ENCODE measurements at regions not wholly inside any gene's neighbourhood (a gene's known extent, or its start where the extent isn't known, plus 50 kb on each side); places are given as distances from the start of the nearest gene placed in this dataset.

- ChIA-PET CTCF (no interaction called here), POLR2A (no interaction called here)
- no peak for TF ChIP-seq CTCF (IDR thresholded peaks at IDR 0.05; ENCODE audit: unreplicated experiment)
- H3K9me3 Mint-ChIP-seq (ENCODE audit: unreplicated experiment) = peaks cover 41% of the 10 kb centered on the region
- DNase-seq (ENCODE audit: unreplicated experiment) = no peak
- H3K4me3 Mint-ChIP-seq (ENCODE audit: unreplicated experiment) = no peak overlapping the region
- H3K36me3 Mint-ChIP-seq (ENCODE audit: insufficient read depth, unreplicated experiment) = no peaks in the 10 kb centered on the region
- no peaks in the 10 kb centered on the region for H3K27me3 Mint-ChIP-seq (ENCODE audit: insufficient read depth, unreplicated experiment)
- BruUV-seq (replicated peaks) = no TSS peak
- intact Hi-C loops (cut with micrococcal nuclease) = no loop called here
- no peaks in the 10 kb centered on the region for H3K4me1 Mint-ChIP-seq (ENCODE audit: insufficient read depth, unreplicated experiment)
- peak overlapping the region; percentile 59 for H3K27ac Mint-ChIP-seq (ENCODE audit: low read depth, unreplicated experiment)
Observed at GRCh38 chr7:153388611-153389010, 629.1 kb downstream of the ACTR3B start.

DNA sequence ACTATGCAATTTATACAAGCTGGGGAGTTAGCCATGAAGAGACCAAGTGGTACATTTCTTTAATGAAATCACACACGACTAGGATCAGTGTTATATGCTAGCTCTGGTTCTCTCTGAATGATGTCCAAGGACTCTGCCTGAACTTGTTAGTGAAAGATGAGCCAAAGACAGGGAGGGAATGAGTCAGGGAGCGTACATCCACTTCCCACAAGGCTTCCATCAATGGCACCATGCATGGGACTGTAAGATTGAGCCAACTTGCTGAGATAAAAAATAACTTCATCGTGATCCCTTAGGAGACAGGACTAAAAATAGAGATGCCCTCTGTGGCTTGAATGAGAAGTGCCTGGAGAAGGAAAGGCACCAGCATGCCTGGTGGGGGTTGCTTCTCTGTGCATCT, 629.7 kb downstream of the ACTR3B start:
- peak overlapping the region; percentile 59 for H3K27ac Mint-ChIP-seq (ENCODE audit: low read depth, unreplicated experiment)
- H3K36me3 Mint-ChIP-seq (ENCODE audit: insufficient read depth, unreplicated experiment) = no peaks in the 10 kb centered on the region
- H3K4me3 Mint-ChIP-seq (ENCODE audit: unreplicated experiment) = no peak overlapping the region
- no peak for DNase-seq (ENCODE audit: unreplicated experiment)
- intact Hi-C loops (cut with micrococcal nuclease) = no loop called here
- TF ChIP-seq CTCF (IDR thresholded peaks at IDR 0.05; ENCODE audit: unreplicated experiment) = no peak
- H3K27me3 Mint-ChIP-seq (ENCODE audit: insufficient read depth, unreplicated experiment) = no peaks in the 10 kb centered on the region
- POLR2A ChIA-PET = no interaction called here
- no TSS peak for BruUV-seq (replicated peaks)
- H3K9me3 Mint-ChIP-seq (ENCODE audit: unreplicated experiment) = peaks cover 41% of the 10 kb centered on the region
- CTCF ChIA-PET = no interaction called here
- H3K4me1 Mint-ChIP-seq (ENCODE audit: insufficient read depth, unreplicated experiment) = no peaks in the 10 kb centered on the region

DNA sequence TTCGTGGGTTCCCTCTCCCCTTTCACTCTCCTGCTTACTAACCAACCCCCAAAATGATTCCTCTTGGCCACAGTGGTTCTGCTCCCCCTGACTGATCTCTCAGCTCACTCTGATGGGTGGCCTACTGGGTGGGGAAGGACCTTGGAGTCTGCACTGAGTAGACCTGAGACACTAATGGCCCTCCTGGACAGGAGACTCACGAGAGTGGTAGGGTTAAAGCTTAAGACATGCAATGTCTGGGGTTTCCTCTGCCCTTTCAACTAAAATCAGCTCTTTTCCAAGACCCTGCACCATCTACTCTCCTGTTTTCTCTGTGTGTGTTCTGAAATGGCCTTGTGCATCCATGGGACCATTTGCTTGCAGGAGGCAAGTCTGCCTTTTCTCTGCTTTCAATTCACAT, 631.4 kb downstream of the ACTR3B start:
- CTCF ChIA-PET = no interaction called here
- no peak for TF ChIP-seq CTCF (IDR thresholded peaks at IDR 0.05; ENCODE audit: unreplicated experiment)
- Mint-ChIP-seq H3K36me3 (ENCODE audit: insufficient read depth, unreplicated experiment) (no peaks in the 10 kb centered on the region), H3K27ac (ENCODE audit: low read depth, unreplicated experiment) (no peak overlapping the region), H3K27me3 (ENCODE audit: insufficient read depth, unreplicated experiment) (no peaks in the 10 kb centered on the region), H3K9me3 (ENCODE audit: unreplicated experiment) (peaks cover 34% of the 10 kb centered on the region), H3K4me1 (ENCODE audit: insufficient read depth, unreplicated experiment) (no peaks in the 10 kb centered on the region), H3K4me3 (ENCODE audit: unreplicated experiment) (no peak overlapping the region)
- no peak for DNase-seq (ENCODE audit: unreplicated experiment)
- intact Hi-C loops (cut with micrococcal nuclease) = no loop called here
- POLR2A ChIA-PET = no interaction called here
- no TSS peak for BruUV-seq (replicated peaks)

DNA sequence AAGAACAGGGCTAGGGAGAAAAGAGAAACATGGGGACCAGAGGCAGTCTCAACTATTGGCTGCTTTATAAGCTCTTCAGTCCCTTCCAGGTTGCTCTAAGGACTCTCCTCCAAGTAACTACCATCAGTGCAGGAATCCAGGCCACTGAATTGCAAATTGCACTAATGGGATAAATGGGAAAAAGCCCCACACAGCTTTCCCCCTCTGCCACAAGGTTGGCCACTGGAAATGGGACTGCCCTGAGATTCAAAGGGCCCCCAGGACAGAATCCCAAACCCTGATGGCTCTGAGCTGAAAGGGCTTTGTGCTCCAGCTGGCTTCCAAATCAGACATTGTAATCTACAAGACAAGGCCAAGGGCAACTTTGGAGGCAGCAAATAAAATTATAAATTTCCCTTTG, 633.2 kb downstream of the ACTR3B start:
- no TSS peak for BruUV-seq (replicated peaks)
- TF ChIP-seq CTCF (IDR thresholded peaks at IDR 0.05; ENCODE audit: unreplicated experiment) = no peak
- no peaks in the 10 kb centered on the region for H3K4me1 Mint-ChIP-seq (ENCODE audit: insufficient read depth, unreplicated experiment)
- intact Hi-C loops (cut with micrococcal nuclease) = no loop called here
- H3K27me3 Mint-ChIP-seq (ENCODE audit: insufficient read depth, unreplicated experiment) = no peaks in the 10 kb centered on the region
- H3K9me3 Mint-ChIP-seq (ENCODE audit: unreplicated experiment) = peaks cover 28% of the 10 kb centered on the region
- DNase-seq (ENCODE audit: unreplicated experiment) = no peak
- H3K4me3 Mint-ChIP-seq (ENCODE audit: unreplicated experiment) = no peak overlapping the region
- ChIA-PET POLR2A (no interaction called here), CTCF (no interaction called here)
- H3K36me3 Mint-ChIP-seq (ENCODE audit: insufficient read depth, unreplicated experiment) = no peaks in the 10 kb centered on the region
- H3K27ac Mint-ChIP-seq (ENCODE audit: low read depth, unreplicated experiment) = no peak overlapping the region
